GM12872 (cell line): ENCODE measurements at regions not wholly inside any gene's neighbourhood (a gene's known extent, or its start where the extent isn't known, plus 50 kb on each side); places are given as distances from the start of the nearest gene placed in this dataset.

Experiments
- CTCF ChIP-seq: IDR thresholded peaks from 3 replicates; pipeline ENCODE4 v1.5.1; 2011; ENCODE audit warnings: low read depth, mild to moderate bottlenecking, low read length, moderate library complexity; ENCODE audit not compliant: insufficient read depth

GRCh38 chr11:42114927-42115326 is 655.5 kb upstream of the LRRC4C start:
- no peak for TF ChIP-seq CTCF

DNA sequence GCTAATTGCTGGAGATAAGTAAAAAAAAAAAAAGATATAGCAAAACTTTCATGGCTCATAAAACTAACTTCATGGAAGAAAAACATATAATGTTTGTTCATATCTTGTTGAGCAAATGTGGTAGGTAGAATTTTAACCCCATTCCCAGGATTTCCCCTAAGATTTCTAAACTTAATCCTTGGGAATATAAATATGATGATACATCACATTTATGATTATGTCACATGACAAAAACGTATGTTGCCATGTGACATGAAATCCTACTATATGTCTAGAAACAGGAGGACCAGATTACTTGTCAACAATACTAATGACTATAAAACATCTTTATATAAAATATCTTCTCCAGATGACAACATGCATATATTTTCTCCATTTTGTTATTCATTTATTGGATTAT is 679.0 kb upstream of the LRRC4C start:
- TF ChIP-seq CTCF, result no peak

DNA sequence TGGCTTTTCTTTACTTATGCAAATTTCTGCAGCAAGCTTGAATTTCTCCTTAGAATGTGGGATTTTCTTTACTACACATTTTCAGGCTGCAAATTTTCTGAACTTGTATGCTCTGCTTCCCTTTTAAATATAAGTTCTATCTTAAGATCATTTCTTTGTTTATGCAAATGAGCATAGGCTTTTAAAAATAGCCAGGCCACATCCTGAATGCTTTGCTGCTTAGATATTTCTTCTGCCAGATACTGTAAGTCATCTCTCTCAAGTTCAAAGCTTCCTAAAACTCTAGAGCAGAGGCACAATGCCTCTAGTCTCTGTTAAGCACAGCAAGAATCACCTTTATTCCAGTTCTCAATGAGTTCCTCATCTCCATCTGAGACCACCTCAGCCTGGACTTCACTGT is 685.9 kb upstream of the LRRC4C start:
- no peak for TF ChIP-seq CTCF

DNA sequence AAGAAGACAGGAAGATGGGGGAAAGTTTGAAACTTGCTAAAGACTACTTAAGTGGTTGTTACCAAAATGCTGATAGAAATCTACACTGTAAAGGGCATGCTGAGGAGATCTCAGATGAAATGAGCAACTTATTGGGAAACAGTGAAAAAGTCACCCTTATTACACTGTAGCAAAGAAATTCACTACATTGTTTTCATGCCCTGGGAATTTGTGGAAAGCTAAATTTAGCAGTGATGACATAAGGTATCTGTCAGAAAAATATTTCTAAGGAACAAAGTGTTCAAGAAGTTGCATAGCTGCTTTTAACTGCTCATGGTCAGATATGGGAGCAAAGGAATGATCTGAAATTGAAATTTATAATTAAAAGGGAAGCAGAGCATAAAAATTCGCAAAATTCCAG is 702.4 kb upstream of the LRRC4C start:
- TF ChIP-seq CTCF, result no peak

DNA sequence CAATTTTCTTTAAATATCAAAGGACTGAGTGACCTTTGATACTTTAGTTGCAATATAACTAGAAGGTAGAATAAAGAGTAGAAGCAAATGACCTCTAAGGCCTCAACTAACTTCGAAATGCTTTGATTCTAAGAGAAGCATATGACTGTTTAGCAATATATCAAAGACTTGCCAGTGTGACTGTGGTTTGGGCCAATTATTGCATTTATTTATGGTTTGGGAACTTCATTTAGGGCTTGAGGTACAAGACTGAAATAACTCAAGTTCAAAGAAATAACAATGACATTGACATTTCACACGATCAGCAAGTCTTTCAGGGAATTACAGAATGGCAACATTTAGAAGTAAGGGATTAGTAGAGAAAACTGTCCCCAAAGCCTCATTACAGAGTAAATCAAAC is 709.7 kb upstream of the LRRC4C start:
- no peak for TF ChIP-seq CTCF

- no peak for TF ChIP-seq CTCF
These were observed 711.1 kb upstream of the LRRC4C start for GRCh38 chr11:42170601-42171000.

- no peak for TF ChIP-seq CTCF
These were observed 711.6 kb upstream of the LRRC4C start for GRCh38 chr11:42171046-42171445.

- TF ChIP-seq CTCF, result no peak
These were observed 713.0 kb upstream of the LRRC4C start for GRCh38 chr11:42172441-42172840.
